ENCODE measurements at regions not wholly inside any gene's neighbourhood (a gene's known extent, or its start where the extent isn't known, plus 50 kb on each side); places are given as distances from the start of the nearest gene placed in this dataset.

DNA sequence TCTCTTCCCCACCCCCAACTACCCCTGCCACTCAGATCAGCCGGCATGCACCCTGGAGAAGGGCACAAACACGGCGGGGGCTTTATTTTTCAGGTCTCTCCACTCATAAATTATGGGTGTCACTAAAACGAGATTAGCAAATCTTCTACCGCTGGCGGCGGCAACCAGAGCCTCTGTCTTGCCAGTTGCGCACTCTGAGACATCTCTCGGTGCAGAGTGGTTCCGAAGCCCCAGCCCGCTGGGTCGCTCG lies 125.3 kb upstream of the C11orf58 start:
- TF ChIP-seq, protein P1, sequence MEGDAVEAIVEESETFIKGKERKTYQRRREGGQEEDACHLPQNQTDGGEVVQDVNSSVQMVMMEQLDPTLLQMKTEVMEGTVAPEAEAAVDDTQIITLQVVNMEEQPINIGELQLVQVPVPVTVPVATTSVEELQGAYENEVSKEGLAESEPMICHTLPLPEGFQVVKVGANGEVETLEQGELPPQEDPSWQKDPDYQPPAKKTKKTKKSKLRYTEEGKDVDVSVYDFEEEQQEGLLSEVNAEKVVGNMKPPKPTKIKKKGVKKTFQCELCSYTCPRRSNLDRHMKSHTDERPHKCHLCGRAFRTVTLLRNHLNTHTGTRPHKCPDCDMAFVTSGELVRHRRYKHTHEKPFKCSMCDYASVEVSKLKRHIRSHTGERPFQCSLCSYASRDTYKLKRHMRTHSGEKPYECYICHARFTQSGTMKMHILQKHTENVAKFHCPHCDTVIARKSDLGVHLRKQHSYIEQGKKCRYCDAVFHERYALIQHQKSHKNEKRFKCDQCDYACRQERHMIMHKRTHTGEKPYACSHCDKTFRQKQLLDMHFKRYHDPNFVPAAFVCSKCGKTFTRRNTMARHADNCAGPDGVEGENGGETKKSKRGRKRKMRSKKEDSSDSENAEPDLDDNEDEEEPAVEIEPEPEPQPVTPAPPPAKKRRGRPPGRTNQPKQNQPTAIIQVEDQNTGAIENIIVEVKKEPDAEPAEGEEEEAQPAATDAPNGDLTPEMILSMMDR (IDR thresholded peaks at IDR 0.05; ENCODE audit: insufficient read depth, low read depth, low read length), result no peak
- no peak for TF ChIP-seq EZH2 (IDR thresholded peaks at IDR 0.05; ENCODE audit: insufficient read depth, low read length)

Data from astrocyte (in vitro differentiated cells and primary cell).